Daoy (cell line): ENCODE measurements at regions not wholly inside any gene's neighbourhood (a gene's known extent, or its start where the extent isn't known, plus 50 kb on each side); places are given as distances from the start of the nearest gene placed in this dataset.
A peak's percentile ranks its signal among the peaks of the same experiment; 100 is the strongest.
"Not testable (repeated sequence)": the region's sequence is repeated elsewhere in the genome, so short reads cannot be mapped to it uniquely, and the experiment has no call there.

Source experiments
- DNase-seq: peaks from one replicate; pipeline ENCODE4 v3.0.0-alpha.2; 2015; ENCODE audit warnings: low read depth

DNA sequence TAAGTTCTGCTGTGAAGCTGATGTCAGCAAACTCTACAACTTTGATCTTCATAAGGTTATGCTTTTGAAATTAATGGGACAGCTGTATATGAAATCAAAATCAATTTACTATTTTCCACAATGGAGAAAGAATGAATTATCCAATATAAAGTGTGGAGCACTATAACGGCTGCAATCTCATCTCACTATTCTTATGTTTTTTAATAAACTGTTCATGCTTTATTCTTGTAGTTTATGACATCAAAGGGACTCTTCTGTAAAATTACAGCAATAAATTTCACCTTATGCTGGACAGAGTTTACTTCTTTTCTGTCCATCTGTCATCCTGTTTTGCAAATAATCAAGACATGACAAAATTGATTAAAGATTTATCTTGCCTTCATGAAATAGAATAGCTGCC, 192.5 kb downstream of the TECRL start:
- DNase-seq, result no peak

DNA sequence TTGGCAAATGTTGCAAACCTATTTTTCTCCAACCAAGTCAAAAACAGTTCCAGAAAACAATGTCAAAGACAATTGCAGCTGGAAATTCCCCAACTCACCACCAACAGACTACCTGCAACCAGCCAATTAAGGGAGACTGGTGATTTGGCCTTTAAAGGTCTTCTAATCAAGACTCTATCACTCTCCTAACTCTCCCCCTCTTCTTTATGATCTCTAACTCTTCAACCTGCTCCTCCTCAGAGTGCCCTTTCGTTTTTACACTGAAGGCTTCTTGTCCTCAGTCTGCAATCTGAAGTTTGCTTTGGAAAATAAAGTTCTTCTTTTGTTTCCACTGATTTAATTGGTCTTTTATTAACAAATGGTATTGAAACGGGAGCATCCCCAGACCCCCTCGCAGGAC, 203.9 kb downstream of the TECRL start:
- DNase-seq, result no peak

DNA sequence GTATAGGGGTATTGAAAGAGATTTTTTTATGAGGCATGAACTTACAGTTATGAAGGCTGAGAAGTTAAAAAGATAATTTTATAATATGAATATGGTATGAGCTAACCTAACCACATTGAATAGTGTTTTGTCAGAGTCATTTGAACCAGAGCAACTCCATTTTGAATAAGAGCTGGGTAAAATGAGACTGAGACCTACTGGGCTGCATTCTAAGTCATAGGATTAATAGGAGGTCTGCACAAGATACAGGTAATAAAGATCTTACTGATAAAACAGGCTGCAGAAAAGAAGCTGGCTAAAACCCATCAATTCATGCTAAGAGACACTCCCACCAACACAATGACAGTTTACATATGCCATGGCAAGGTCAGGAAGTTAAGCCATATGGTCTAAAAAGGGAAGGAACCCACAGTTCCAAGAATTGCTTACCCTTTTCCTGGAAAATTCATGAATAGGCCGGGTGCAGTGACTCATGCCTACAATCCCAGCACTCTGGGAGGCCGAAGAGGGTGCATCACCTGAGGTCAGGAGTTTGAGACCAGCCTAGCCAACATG, 209.2 kb downstream of the TECRL start:
- DNase-seq, result no peak

GRCh38 chr4:64195582-64195981, 213.7 kb downstream of the TECRL start:
- no peak for DNase-seq

GRCh38 chr4:64192731-64193412, 216.4 kb downstream of the TECRL start:
- DNase-seq, result no peak

- DNase-seq, result no peak
These were observed 234.9 kb downstream of the TECRL start for GRCh38 chr4:64174247-64174882.

DNA sequence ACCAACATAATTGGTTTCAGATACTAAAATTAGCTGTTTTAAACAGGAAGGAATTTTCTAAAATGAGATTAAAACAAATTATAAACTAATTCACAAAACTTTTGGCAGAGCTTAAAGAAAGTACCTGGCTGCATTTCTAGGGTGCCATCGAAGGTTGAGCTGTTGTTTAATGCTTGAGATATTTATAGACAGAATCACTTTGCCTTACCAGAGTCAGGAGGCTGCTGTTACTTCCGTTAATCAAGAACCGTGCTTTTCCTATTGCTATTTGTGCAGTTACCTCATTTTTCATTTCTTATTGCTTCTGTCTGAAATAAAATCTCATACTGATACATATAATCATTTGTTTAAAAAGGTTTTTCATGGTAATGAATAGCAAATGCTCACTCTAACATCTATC, 242.9 kb downstream of the TECRL start:
- DNase-seq, result no peak

- DNase-seq, result peak; percentile 4
These were observed 250.5 kb downstream of the TECRL start for GRCh38 chr4:64158648-64159326.

DNA sequence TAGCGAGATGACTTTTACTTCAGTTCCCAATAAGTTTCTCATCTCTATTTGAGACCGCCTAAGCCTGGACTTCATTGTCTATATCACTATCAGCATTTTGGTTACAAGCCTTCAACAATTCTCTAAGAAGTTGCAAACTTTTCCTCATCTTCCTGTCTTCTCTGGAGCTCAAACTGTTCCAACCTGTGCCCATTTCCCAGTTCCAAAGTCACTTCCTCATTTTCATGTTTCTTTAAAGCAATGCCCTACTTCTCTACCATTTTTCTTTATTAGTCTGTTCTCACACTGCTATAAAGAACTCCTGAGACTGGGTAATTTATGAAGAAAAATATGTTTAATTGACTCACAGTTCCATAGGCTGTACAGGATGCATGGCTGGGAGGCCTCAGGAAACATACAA, 251.9 kb downstream of the TECRL start:
- no peak for DNase-seq

- no peak for DNase-seq
These were observed 253.0 kb downstream of the TECRL start for GRCh38 chr4:64156253-64156652.

DNA sequence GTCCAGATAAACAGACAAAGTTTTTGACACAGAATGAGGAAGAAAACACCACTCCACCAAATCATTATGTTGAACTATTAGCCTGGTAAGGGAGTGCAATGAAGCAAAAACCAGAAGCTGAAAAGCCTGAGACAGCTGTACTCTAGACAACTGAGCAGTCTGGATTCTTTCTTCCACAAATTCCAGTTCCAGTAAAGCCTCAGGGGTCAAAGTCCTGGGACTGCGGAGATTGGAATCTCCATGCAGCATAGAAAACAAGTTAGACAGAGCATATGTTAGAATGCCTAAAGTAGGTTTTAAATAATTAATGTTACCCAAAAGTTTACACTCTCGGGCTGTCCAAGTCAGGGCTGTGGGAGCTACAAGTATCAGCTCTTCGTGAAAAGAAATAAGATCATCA, 263.2 kb downstream of the TECRL start:
- no peak for DNase-seq

- DNase-seq, result no peak
These were observed 264.3 kb downstream of the TECRL start for GRCh38 chr4:64144994-64145393.

- no peak for DNase-seq
These were observed 278.3 kb downstream of the TECRL start for GRCh38 chr4:64130907-64131306.

DNA sequence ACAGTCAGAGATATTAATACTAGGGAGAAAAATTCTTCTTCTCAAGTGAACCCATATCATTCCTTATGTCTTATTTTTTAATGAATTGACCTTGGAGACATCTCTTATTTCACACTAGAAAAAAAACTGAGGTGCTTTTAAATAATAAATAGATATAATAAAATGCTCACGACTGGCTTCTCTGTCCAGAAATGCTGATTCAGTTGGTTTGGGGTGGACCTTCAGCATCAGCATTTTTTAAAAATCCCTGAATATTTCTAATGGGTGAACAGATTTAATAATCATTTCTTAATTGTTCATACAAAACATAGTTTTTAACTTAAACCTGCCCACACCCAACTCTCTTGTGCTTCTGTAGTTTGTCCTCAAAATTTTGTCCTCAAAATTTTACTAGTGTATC, 283.9 kb downstream of the TECRL start:
- no peak for DNase-seq

DNA sequence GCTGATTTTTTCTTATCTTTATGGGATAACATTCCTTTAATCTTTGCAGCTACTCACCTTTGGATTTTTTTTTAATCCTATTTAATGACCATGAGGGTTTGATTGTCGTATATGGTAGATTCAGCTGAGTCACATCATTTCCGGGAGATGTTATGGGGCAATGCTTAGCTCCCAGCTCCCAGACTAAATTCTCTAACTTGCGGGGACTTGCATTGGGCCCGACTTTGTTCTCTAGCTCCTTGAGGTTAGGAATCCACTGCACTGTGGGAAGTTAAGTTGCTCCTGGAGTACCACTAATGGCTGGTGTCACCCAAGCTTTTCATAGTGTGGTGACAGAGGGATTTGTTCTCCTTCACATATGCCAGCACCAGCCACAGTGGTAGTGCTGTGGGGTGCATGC, 287.4 kb downstream of the TECRL start:
- no peak for DNase-seq

- DNase-seq, result no peak
These were observed 303.3 kb downstream of the TECRL start for GRCh38 chr4:64105903-64106302.

- DNase-seq, result no peak
These were observed 313.9 kb downstream of the TECRL start for GRCh38 chr4:64095398-64095797.

DNA sequence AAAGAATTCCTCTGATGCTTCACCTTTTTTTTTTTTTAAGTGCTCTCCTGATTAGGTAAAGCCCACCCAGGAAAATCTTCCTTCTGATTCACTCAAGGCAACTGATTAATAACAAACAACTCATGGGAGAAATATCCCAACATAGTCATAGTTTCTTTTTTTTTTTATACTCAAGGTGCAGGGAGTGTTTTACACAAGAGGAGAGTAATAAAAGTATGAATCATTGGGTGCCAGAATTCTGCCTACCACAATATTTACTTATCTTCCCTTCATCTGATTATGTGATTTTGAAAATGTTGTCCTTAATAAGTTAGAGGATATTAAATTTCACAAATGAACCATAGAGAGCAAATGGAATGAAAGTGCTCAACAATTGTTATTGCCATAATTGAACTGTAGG, 329.9 kb downstream of the TECRL start:
- DNase-seq, result no peak

- DNase-seq, result no peak
These were observed 341.2 kb downstream of the TECRL start for GRCh38 chr4:64068096-64068495.

- no peak for DNase-seq
These were observed 346.3 kb downstream of the TECRL start for GRCh38 chr4:64062991-64063390.

GRCh38 chr4:64037033-64037432, 372.2 kb downstream of the TECRL start:
- DNase-seq, result not testable (repeated sequence)

- DNase-seq, result no peak
These were observed 386.7 kb downstream of the TECRL start for GRCh38 chr4:64022560-64022959.

GRCh38 chr4:64016893-64017292, 392.4 kb downstream of the TECRL start:
- no peak for DNase-seq
